ENCODE measurements at regions not wholly inside any gene's neighbourhood (a gene's known extent, or its start where the extent isn't known, plus 50 kb on each side); places are given as distances from the start of the nearest gene placed in this dataset.

GRCh38 chr2:180473456-180473855, 466.4 kb upstream of the CWC22 start:
- DNase-seq = no peak

GRCh38 chr2:180472133-180472532, 465.0 kb upstream of the CWC22 start:
- no peak for DNase-seq

- DNase-seq = no peak
Measured at GRCh38 chr2:180463608-180464007, 456.5 kb upstream of the CWC22 start.

DNA sequence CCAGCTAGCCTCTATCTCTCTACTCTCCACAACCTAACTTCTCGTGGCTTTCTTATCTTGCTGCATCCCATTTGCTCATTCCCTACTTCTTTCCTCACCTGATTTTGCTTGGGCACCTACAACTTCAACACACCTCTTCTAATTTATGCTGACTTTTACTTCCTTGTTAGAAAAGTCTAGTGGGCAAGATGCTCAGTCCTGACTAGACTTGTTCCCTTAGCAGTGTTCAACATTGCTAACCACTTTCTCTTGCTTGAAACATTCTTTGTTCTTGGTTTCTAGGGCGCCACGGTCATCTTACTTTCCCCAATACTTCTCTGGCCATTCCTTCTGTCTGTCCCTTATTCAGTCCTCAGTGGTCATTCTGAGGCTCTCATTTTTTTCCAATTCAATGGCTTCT, 454.7 kb upstream of the CWC22 start:
- no peak for DNase-seq

DNA sequence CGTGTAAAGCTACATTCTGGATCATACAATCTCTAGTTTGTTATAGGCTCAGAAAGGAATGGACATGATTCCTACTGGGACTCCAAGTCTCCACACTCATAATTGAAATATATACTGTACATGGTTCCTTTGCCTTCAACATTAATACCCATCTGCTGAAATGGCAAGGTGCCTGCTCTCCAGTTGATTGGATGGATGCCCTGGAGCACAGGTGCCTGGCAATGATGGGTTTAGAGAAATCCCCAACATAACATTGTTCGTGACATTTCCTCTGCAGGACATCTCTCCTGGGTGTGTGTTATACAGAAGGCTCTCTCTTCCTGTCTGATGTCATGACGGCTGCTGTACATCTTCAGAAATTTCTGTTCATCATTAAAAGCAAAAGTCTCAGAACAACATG, 449.7 kb upstream of the CWC22 start:
- no peak for DNase-seq

DNA sequence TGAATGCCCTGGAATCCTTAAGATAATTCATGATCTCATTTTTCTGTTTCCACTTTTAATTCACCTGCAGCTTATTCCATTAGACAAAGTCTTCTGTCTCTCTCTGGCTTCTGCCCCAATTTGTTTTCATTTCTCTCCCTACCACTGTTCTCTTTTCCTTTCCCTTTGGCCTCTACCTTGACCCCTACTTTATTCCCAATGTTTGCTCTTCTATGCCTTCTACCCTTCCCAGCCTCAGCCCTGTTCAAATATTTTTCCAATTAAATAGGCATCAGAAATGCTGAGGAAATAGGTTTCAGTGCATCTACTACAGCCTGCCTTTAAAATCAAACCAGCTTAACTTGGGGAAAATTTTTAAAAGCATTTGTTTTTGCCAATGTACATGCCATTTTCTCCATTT, 443.7 kb upstream of the CWC22 start:
- no peak for DNase-seq

DNA sequence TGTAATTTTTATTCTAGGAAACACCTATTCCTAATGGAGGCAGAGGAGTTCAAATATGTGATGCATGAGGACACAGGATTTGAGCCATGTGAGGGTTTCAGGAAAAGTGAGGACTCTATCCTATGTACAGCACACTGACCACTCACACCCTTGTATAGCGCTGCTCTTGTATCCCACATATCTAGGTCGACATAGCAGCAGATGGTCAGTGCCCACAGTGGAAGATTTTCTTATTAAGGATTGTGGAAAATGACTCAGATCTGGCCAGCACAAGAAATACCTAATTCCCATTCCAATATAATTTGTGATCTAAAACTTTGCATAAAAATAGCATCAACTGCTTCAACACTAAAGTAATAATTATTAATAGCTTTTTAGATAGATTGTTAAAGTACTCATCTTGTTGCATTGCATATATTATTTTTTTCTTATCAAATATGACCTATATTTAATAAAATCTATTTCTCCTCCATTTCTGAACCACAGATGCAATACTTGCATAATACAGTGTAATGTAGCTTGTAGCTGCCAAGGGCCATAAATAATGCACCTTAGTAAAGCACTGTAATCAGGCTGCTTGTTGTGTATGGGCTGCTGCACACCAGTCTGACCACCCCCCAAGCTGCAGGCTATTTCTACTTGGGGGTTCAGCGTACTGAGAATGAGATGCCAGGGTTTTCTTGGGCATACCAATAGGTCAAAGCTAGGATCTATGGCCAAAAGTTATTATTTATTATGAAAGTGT, 442.2 kb upstream of the CWC22 start:
- no peak for DNase-seq

DNA sequence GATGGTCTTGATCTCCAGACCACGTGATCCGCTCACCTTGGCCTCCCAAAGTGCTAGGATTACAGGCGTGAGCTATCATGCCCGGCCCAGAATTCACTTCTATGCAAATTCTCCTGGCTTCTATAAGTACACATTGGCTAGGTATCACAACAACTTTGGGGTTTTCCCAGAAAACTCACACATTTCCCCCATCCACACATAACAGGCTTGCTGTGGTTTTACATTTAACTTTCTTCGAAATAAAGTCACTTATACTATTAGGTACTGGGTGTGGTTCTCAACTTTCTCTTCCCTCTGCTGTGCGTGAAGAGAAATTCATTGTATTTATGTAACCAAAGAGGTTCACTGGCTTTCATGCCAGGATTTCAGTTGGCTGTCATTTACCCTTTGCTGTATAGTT, 439.4 kb upstream of the CWC22 start:
- no peak for DNase-seq

GRCh38 chr2:180443888-180444287, 436.8 kb upstream of the CWC22 start:
- DNase-seq = no peak

DNA sequence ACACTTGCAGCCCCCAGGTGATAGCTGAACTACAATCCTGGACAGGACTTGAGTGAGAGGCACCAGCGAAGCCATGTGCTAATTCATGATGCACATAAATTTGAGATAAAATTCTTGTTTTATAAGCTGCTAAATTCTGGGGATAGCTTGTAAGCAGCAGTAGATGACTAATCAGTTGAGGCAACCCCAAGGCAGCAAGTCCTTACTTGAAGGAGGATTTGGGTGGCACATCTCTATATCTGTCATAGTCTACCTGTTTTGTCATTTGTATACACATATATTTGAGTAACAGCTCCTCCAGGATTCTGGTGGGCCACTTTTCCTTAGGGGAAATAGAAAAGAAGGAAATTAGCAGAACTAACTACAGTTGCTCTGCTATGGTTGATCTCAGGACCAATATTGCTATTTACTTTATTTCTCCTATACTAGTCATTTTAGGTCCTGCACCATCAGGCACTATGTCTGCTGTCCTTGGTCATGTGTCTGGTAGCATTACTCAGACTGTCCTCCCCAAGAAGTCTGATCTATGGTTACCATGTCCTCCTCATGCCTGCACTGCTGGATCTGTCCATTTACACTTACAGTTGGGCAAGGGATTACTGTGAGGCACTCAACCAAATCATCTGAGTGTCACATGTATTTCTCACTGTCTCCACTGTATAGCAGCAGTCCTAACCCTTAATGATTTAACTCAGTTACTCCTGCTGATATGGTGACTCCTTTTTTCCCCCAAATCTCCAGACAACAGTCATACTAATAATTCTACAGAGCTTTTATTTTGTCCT, 436.0 kb upstream of the CWC22 start:
- DNase-seq = no peak

- no peak for DNase-seq
Measured at GRCh38 chr2:180419212-180419611, 412.1 kb upstream of the CWC22 start.

GRCh38 chr2:180416627-180417026, 409.5 kb upstream of the CWC22 start:
- no peak for DNase-seq

- no peak for DNase-seq
Measured at GRCh38 chr2:180413336-180413735, 406.2 kb upstream of the CWC22 start.

- DNase-seq = no peak
Measured at GRCh38 chr2:180412219-180412618, 405.1 kb upstream of the CWC22 start.

DNA sequence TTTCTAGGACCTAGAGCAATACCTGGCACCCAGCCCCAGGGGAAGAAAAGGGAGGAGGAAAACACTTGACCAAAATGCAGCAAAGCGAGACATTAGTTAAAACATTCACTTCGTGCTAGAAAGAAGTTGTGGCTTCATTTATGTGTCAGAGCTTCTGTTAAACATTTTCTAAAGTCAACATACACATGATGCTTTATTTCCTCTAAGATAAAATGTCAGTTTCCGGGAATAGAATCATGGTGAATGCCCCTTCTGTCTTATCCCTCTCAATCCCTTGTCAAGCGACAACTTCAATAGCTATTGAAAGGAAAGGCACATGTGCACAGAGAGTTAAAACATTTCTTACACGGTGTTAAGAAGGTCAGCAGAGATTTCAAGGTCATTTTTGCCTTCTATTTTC, 404.6 kb upstream of the CWC22 start:
- DNase-seq = no peak

- DNase-seq = no peak
Measured at GRCh38 chr2:180406687-180407086, 399.6 kb upstream of the CWC22 start.

DNA sequence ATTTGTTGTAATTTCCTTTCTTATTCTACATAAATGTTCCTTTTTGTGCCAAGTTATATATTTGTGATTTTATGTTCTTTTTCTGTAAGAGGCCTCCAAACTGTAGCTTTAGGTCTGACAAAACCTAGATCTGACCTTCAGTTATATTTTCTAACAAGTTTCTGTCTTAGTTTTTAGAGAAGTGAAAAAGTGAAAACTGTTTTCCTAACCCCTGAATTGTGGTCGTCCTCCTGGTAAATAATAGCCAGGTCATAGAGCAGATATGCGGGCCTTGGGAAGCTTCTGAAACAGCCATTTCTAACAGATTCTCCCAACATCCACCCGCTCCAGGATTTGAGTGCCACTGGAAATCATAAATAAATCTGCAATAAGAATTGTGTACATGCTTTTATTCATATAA, 398.4 kb upstream of the CWC22 start:
- no peak for DNase-seq

DNA sequence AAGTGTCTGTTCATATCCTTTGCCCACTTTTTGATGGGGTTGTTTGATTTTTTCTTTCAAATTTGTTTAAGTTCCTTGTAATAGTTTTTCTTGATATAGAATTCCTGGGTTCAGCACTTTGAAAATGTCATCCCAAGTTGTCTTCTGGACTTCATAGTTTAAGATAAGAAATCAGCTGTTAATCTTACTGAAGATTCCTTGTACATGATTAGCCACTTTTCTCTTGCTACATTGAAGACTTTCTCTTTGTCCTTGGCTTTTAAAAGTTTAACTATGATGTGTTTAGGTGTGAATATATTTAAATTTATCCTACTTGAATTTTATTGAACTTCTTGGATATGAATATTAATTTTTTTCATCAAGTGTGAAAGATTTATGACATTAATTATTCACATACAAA, 387.2 kb upstream of the CWC22 start:
- DNase-seq = no peak

DNA sequence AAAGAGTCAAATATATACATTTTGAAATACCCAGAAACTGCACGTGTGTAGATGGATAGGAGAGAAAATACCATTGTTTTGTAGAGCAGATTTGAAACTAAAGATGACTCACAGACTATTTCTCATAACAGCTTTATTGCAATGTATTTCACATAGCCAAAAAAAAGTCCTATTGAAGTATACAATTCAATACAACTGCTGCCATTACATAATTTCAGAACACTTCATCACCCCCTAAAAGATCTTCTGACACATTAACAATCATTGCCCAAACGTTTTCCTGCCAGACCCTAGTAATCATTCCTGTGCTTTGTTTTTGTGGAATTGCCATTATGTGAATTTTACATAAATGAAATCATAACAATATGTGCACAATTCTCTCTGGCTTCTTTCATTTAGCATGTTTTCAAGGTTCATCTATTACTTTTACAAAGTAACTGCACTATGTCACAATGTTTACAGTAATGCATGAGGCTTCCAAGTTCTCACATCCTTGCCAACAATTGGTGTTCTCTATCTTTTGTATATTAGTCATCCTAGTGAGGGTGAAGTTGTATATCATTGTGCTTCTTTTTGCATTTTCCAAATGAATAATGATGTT, 378.6 kb upstream of the CWC22 start:
- DNase-seq = no peak

DNA sequence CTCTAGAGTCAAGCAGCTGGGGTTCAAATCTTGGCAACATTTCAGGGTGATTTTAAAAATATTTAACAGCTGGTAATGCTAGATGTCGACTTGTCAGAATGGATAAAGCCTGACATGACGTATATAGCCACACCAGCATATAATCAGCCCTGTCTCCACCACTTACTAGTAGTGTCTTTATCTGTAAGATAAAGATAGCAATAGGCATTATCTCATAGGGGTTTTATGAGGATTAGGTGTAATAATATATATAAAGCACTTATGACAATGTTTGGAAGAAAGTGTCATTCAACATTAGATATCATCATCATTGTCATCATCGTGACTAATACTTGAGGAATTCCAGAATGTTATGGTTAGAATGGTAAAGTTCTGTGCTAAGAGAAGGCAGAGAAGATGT, 369.0 kb upstream of the CWC22 start:
- no peak for DNase-seq

DNA sequence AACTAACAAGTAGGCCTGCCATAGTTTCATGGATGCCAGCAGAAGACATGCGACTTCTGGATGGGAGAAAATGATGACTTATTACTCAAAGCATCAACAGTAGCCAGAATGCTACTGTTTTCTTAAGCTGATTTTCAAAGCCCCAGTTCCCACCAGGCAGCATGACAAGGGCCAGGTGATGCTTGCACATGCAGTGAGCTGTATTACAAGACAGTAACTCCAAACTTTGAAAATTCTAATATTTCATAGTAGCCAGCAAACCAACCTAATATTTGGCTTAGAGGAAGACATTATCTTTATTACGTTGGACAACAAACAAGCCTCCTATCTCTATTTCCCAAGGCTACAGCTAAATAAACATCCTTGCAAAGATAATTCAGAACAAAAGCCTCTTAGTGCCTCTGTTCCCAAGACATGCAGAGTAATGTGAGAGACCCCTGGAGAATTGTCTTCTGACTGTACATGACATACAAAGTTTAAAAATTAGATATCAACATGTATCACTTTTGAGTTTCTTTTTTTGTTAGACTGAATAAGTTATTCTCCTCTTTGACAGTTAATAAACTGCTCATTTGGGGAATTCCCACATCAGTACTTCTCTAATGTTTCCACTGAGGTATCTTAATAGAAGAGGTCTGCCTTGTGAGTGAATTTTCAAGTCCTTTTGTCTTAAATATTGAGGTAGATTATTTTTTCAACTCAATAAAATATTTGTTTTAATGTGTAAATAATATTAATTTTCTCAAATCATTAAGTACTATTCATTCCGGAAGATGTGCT, 367.6 kb upstream of the CWC22 start:
- DNase-seq = no peak

Data from hypothalamus (tissue), 51 donors.